MM.1S (cell line): ENCODE measurements at regions not wholly inside any gene's neighbourhood (a gene's known extent, or its start where the extent isn't known, plus 50 kb on each side); places are given as distances from the start of the nearest gene placed in this dataset.
"Not testable (repeated sequence)": the region's sequence is repeated elsewhere in the genome, so short reads cannot be mapped to it uniquely, and the experiment has no call there.

ENCODE experiments used
- DNase-seq: peaks from one replicate; pipeline ENCODE4 v3.0.0-alpha.2; 2015
- H2AFZ ChIP-seq: fragments of 300-600 bp; sonication (generic); 2 replicates; pipeline ENCODE4 v1.6.0; 2016; ENCODE audit warnings: antibody characterized with exemption, low read length
- H3F3A ChIP-seq: fragments of 300-600 bp; sonication (generic); 2 replicates; pipeline ENCODE4 v1.6.1; 2016; ENCODE audit warnings: mild to moderate bottlenecking, antibody characterized with exemption, low read length, moderate library complexity, mixed read lengths; ENCODE audit not compliant: insufficient read depth
- H3K27ac ChIP-seq: fragments of 300-600 bp; sonication (generic); 2 replicates; pipeline ENCODE4 v1.5.1; 2016; ENCODE audit warnings: mild to moderate bottlenecking, low read length
- H3K27me3 ChIP-seq: fragments of 300-600 bp; sonication (generic); replicated peaks from 2 replicates; pipeline ENCODE4 v1.6.0; 2016; ENCODE audit warnings: low read length; ENCODE audit not compliant: insufficient read depth
- H3K36me3 ChIP-seq: fragments of 300-600 bp; sonication (generic); replicated peaks from 2 replicates; pipeline ENCODE4 v1.6.1; 2016; ENCODE audit warnings: mild to moderate bottlenecking, low read length, mixed read lengths; ENCODE audit not compliant: insufficient read depth
- H3K4me1 ChIP-seq: fragments of 300-600 bp; sonication (generic); 2 replicates; pipeline ENCODE4 v1.6.1; 2016; ENCODE audit warnings: low read length, mixed read lengths
- H3K4me2 ChIP-seq: fragments of 300-600 bp; sonication (generic); 2 replicates; pipeline ENCODE4 v1.6.0; 2016; ENCODE audit warnings: low read depth, low read length
- H3K4me3 ChIP-seq: fragments of 300-600 bp; sonication (generic); 2 replicates; pipeline ENCODE4 v1.5.1; 2016; ENCODE audit warnings: low read length, mixed read lengths
- H3K79me2 ChIP-seq: fragments of 300-600 bp; sonication (generic); 2 replicates; pipeline ENCODE4 v1.6.1; 2016; ENCODE audit warnings: mixed run types, low read length, mixed read lengths
- H3K9ac ChIP-seq: fragments of 300-600 bp; sonication (generic); 2 replicates; pipeline ENCODE4 v1.6.1; 2016; ENCODE audit warnings: low read length, mixed read lengths
- H3K9me2 ChIP-seq: fragments of 300-600 bp; sonication (generic); replicated peaks from 2 replicates; pipeline ENCODE4 v1.6.1; 2016; ENCODE audit warnings: mild to moderate bottlenecking, low read length, mixed read lengths; ENCODE audit not compliant: insufficient read depth
- H3K9me3 ChIP-seq: fragments of 300-600 bp; sonication (generic); replicated peaks from 2 replicates; pipeline ENCODE4 v1.6.1; 2016; ENCODE audit warnings: mild to moderate bottlenecking, low read length, mixed read lengths; ENCODE audit not compliant: insufficient read depth
- H4K20me1 ChIP-seq: fragments of 300-600 bp; sonication (generic); 2 replicates; pipeline ENCODE4 v1.6.1; 2016; ENCODE audit warnings: mild to moderate bottlenecking, low read length, moderate library complexity, mixed read lengths; ENCODE audit not compliant: insufficient read depth
- CTCF ChIP-seq: fragments of 300-600 bp; sonication (generic); IDR thresholded peaks from 2 replicates; pipeline ENCODE4 v1.5.1; 2016; ENCODE audit warnings: antibody characterized with exemption, low read length, mixed read lengths
- EZH2 ChIP-seq: fragments of 300-600 bp; sonication (generic); optimal IDR thresholded peaks from 2 replicates; pipeline ENCODE3; 2017; ENCODE audit warnings: low read depth, mild to moderate bottlenecking, antibody characterized with exemption, low read length, mixed read lengths
- EZH2phosphoT487 ChIP-seq: fragments of 300-600 bp; sonication (generic); IDR thresholded peaks from 2 replicates; pipeline ENCODE4 v1.6.1; 2018; ENCODE audit warnings: antibody characterized with exemption, low read length

- not testable (repeated sequence) for H3K4me1 ChIP-seq, H3K9me3 ChIP-seq, H3K9ac ChIP-seq, H3K27me3 ChIP-seq, H3K4me3 ChIP-seq, H3K27ac ChIP-seq, H3K79me2 ChIP-seq, H4K20me1 ChIP-seq, DNase-seq, H3K9me2 ChIP-seq, H3K4me2 ChIP-seq, H3F3A ChIP-seq, H3K36me3 ChIP-seq, H2AFZ ChIP-seq
These were observed 123.4 kb upstream of the SIMC1 start for GRCh38 chr5:176114825-176115224.

- not testable (repeated sequence) for H3K4me3 ChIP-seq, H2AFZ ChIP-seq, H3K79me2 ChIP-seq, H3K27ac ChIP-seq, H3K9me2 ChIP-seq, H4K20me1 ChIP-seq, H3F3A ChIP-seq, H3K9ac ChIP-seq, H3K4me2 ChIP-seq, H3K36me3 ChIP-seq, H3K9me3 ChIP-seq, DNase-seq, H3K27me3 ChIP-seq, H3K4me1 ChIP-seq
These were observed 120.5 kb upstream of the SIMC1 start for GRCh38 chr5:176117699-176118238.

GRCh38 chr5:176122361-176122760 is 115.9 kb upstream of the SIMC1 start:
- H3K4me2 ChIP-seq, H3K36me3 ChIP-seq, H2AFZ ChIP-seq, H3F3A ChIP-seq, H3K4me1 ChIP-seq, H3K79me2 ChIP-seq, H3K9me2 ChIP-seq, H3K4me3 ChIP-seq, H3K27me3 ChIP-seq, DNase-seq, H3K9me3 ChIP-seq, H3K27ac ChIP-seq, H3K9ac ChIP-seq, H4K20me1 ChIP-seq: not testable (repeated sequence)

- H3K79me2 ChIP-seq, H4K20me1 ChIP-seq, H3F3A ChIP-seq, H2AFZ ChIP-seq, H3K36me3 ChIP-seq, H3K27me3 ChIP-seq, H3K4me3 ChIP-seq, H3K4me2 ChIP-seq, H3K4me1 ChIP-seq, H3K27ac ChIP-seq, DNase-seq, H3K9ac ChIP-seq, H3K9me3 ChIP-seq, H3K9me2 ChIP-seq: not testable (repeated sequence)
These were observed 114.1 kb upstream of the SIMC1 start for GRCh38 chr5:176124120-176124519.

GRCh38 chr5:176131771-176132170 is 106.5 kb upstream of the SIMC1 start:
- no peak overlapping the region for H2AFZ ChIP-seq
- H3K79me2 ChIP-seq, result no peaks in the 10 kb centered on the region
- H3K4me1 ChIP-seq, result no peaks in the 10 kb centered on the region
- no peaks in the 10 kb centered on the region for H3K9me2 ChIP-seq
- no peak overlapping the region for H3K27ac ChIP-seq
- TF ChIP-seq EZH2 (no peak), EZH2phosphoT487 (no peak), CTCF (no peak)
- no peaks in the 10 kb centered on the region for H3K36me3 ChIP-seq
- H3K4me2 ChIP-seq, result no peak overlapping the region
- no peaks in the 10 kb centered on the region for H3K27me3 ChIP-seq
- no peaks in the 10 kb centered on the region for H3K9me3 ChIP-seq
- no peak overlapping the region for H3K4me3 ChIP-seq
- H4K20me1 ChIP-seq, result no peaks in the 10 kb centered on the region
- H3K9ac ChIP-seq, result no peak overlapping the region
- no peak for DNase-seq
- H3F3A ChIP-seq, result no peaks in the 10 kb centered on the region
